ENCODE measurements at regions not wholly inside any gene's neighbourhood (a gene's known extent, or its start where the extent isn't known, plus 50 kb on each side); places are given as distances from the start of the nearest gene placed in this dataset.

DNA sequence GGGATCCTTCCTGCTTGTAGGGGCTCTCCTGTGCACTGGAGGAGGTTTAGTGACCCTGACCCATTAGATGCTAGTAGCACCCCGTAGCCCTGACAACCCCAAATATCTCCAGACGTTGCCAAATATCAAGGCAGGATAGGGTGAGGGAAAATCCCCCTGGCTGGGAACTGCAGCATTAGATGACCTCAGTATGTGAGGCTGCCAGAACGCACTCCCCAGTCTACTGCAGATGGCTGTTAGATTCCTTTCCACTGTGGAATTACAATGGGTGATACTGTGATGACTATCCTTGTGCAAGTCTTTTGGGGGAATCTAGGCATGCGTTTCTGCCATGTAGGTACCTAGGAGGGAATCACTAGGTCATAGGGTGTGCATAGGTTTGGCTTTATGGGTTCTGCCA lies 226.3 kb upstream of the KCNG1 start:
- peak; percentile 16 for DNase-seq
- Histone ChIP-seq H3K56ac (ENCODE audit: extremely low read depth, insufficient read depth, low read length) (no peak overlapping the region), H3K27me3 (ENCODE audit: control insufficient read depth, insufficient read depth, low read length) (peaks cover 68% of the 10 kb centered on the region), H4K20me1 (ENCODE audit: insufficient read depth, low read length) (no peaks in the 10 kb centered on the region), H4K5ac (ENCODE audit: low read depth, low read length) (no peak overlapping the region), H3K9ac (ENCODE audit: low read depth, low read length) (no peak overlapping the region), H3K4me3 (ENCODE audit: insufficient read depth, low read depth, low read length) (no peak overlapping the region), H4K8ac (ENCODE audit: low read depth in 2 of 2, low read length in 2 of 2) (no peak overlapping the region), H2BK15ac (ENCODE audit: low read depth, low read length) (no peak overlapping the region), H3K9me1 (ENCODE audit: insufficient read depth, low read length) (peaks cover 2% of the 10 kb centered on the region; the same call in 1 of the 2 replicates), H2AK9ac (replicated peaks; ENCODE audit: low read depth, low read length, poor library complexity) (no peak overlapping the region), H3K14ac (replicated peaks; ENCODE audit: low read depth, low read length) (no peak overlapping the region), H3K36me3 (ENCODE audit: control insufficient read depth, insufficient read depth, low read length) (no peaks in the 10 kb centered on the region), H3K4me2 (ENCODE audit: low read depth, low read length) (no peak overlapping the region), H3K79me1 (ENCODE audit: low read depth in 1 of 2, low read length in 2 of 2) (no peaks in the 10 kb centered on the region), H2BK5ac (ENCODE audit: low read depth, low read length, poor library complexity, severe bottlenecking) (no peak overlapping the region), H2AK5ac (ENCODE audit: low read depth, low read length) (no peak overlapping the region), H2AFZ (replicated peaks; ENCODE audit: low read length, poor library complexity) (no peak overlapping the region), H2BK20ac (ENCODE audit: low read depth, low read length) (no peak overlapping the region), H4K91ac (ENCODE audit: insufficient read depth, low read depth, low read length) (no peak overlapping the region), H3K9me3 (ENCODE audit: control insufficient read depth, insufficient read depth, low read length) (peaks cover 9% of the 10 kb centered on the region), H3K18ac (ENCODE audit: low read depth, low read length) (no peak overlapping the region), H3K4ac (ENCODE audit: low read depth, low read length) (no peak overlapping the region), H3K23ac (ENCODE audit: low read depth, low read length) (no peak overlapping the region), H2BK120ac (ENCODE audit: low read depth, low read length) (no peak overlapping the region), H3K4me1 (ENCODE audit: control insufficient read depth, insufficient read depth, low read length) (no peaks in the 10 kb centered on the region), H3K27ac (ENCODE audit: insufficient read depth, low read length) (no peak overlapping the region)
- ChIA-PET CTCF (interaction anchor here (0.7 kb wide), 1 partner anchor 158 kb away, joined by 3 read pairs; no protein-coding TSS in a partner anchor), POLR2A (ENCODE audit: unreplicated experiment) (no interaction called here)
- WGBS, 2 experiments (ENCODE audit: extremely low coverage in 2 of 2, insufficient read length in 1 of 2): no CpG with 5 or more reads among the region's 4 CpGs
- in situ Hi-C loops (cut with MboI; ENCODE audit: low sequenced_read_pairs) (no loop called here), intact Hi-C loops (cut with micrococcal nuclease) (no loop called here), dilution Hi-C loops (cut with HindIII; ENCODE audit: low sequenced_read_pairs, unreplicated experiment) (no loop called here)
- no TSS peak for BruUV-seq (replicated peaks)
- TF ChIP-seq FOS (IDR thresholded peaks at IDR 0.05; ENCODE audit: low read depth, low read length) (no peak), BHLHE40 (IDR thresholded peaks at IDR 0.05; ENCODE audit: low read depth, low read length) (no peak), MAFK (IDR thresholded peaks at IDR 0.05; ENCODE audit: low read depth, low read length) (no peak), MXI1 (IDR thresholded peaks at IDR 0.05; ENCODE audit: borderline replicate concordance, low read depth, low read length) (no peak), MAZ (IDR thresholded peaks at IDR 0.05; ENCODE audit: borderline replicate concordance, low read depth, low read length) (no peak), SMC3 (IDR thresholded peaks at IDR 0.05; ENCODE audit: low read depth, low read length) (no peak), CHD1 (IDR thresholded peaks at IDR 0.05; ENCODE audit: low read depth, low read length) (no peak), NFE2L2 (IDR thresholded peaks at IDR 0.05; ENCODE audit: low read depth, low read length) (no peak), RCOR1 (IDR thresholded peaks at IDR 0.05; ENCODE audit: insufficient replicate concordance, low read length) (no peak), CEBPB (IDR thresholded peaks at IDR 0.05; ENCODE audit: low read depth, low read length) (no peak), RAD21 (IDR thresholded peaks at IDR 0.05; ENCODE audit: low read length) (no peak), RFX5 (IDR thresholded peaks at IDR 0.05; ENCODE audit: low read depth, low read length) (no peak), POLR2A (IDR thresholded peaks at IDR 0.05; ENCODE audit: low read depth, low read length) (no peak)
- TF ChIP-seq, protein P1, sequence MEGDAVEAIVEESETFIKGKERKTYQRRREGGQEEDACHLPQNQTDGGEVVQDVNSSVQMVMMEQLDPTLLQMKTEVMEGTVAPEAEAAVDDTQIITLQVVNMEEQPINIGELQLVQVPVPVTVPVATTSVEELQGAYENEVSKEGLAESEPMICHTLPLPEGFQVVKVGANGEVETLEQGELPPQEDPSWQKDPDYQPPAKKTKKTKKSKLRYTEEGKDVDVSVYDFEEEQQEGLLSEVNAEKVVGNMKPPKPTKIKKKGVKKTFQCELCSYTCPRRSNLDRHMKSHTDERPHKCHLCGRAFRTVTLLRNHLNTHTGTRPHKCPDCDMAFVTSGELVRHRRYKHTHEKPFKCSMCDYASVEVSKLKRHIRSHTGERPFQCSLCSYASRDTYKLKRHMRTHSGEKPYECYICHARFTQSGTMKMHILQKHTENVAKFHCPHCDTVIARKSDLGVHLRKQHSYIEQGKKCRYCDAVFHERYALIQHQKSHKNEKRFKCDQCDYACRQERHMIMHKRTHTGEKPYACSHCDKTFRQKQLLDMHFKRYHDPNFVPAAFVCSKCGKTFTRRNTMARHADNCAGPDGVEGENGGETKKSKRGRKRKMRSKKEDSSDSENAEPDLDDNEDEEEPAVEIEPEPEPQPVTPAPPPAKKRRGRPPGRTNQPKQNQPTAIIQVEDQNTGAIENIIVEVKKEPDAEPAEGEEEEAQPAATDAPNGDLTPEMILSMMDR (conservative IDR thresholded peaks at IDR 0.05; ENCODE audit: low read depth, low read length): no peak
- TF ChIP-seq, protein P2, sequence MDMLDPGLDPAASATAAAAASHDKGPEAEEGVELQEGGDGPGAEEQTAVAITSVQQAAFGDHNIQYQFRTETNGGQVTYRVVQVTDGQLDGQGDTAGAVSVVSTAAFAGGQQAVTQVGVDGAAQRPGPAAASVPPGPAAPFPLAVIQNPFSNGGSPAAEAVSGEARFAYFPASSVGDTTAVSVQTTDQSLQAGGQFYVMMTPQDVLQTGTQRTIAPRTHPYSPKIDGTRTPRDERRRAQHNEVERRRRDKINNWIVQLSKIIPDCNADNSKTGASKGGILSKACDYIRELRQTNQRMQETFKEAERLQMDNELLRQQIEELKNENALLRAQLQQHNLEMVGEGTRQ (IDR thresholded peaks at IDR 0.05; ENCODE audit: low read depth, low read length): no peak
- TF ChIP-seq, protein P3, sequence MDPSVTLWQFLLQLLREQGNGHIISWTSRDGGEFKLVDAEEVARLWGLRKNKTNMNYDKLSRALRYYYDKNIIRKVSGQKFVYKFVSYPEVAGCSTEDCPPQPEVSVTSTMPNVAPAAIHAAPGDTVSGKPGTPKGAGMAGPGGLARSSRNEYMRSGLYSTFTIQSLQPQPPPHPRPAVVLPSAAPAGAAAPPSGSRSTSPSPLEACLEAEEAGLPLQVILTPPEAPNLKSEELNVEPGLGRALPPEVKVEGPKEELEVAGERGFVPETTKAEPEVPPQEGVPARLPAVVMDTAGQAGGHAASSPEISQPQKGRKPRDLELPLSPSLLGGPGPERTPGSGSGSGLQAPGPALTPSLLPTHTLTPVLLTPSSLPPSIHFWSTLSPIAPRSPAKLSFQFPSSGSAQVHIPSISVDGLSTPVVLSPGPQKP (IDR thresholded peaks at IDR 0.05; ENCODE audit: borderline replicate concordance, low read depth, low read length): no peak
- ATAC-seq (ENCODE audit: low read depth): no peak

Measured in IMR-90 (cell line).